ENCODE measurements at regions not wholly inside any gene's neighbourhood (a gene's known extent, or its start where the extent isn't known, plus 50 kb on each side); places are given as distances from the start of the nearest gene placed in this dataset.

DNA sequence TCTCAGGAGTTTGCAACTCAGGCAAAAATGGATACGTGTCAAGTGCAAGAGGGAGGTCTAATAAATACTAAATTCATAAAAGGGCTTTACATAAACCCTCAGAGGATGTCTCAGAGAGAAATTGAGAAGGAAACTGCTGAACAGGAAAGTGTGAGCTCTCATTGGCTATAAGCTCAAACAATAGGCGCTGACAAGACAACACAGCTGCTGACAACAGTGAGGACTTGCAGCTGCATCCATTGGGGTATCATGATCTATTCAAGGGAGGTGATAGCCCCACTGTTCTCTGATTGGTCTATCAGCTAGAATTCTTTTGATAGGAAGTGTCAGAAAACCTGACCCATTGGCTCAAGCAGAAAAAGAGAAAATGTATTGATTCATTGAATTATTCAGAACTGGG is 187.2 kb downstream of the CBLN1 start:
- no peak for TF ChIP-seq TAF1 (IDR thresholded peaks at IDR 0.05; ENCODE audit: borderline replicate concordance, low read depth, low read length)
- TF ChIP-seq POLR2AphosphoS5 (IDR thresholded peaks at IDR 0.05; ENCODE audit: low read depth, low read length): no peak

All from GM12892 (cell line).